H9 (cell line): ENCODE measurements at regions not wholly inside any gene's neighbourhood (a gene's known extent, or its start where the extent isn't known, plus 50 kb on each side); places are given as distances from the start of the nearest gene placed in this dataset.

Source experiments
- DNase-seq: peaks from one replicate; pipeline ENCODE4 v3.0.0-alpha.2; 2017
- H2AFZ ChIP-seq: one replicate; pipeline ENCODE4 v1.6.1; 2013; ENCODE audit warnings: mild to moderate bottlenecking, low read length, control low read depth, moderate library complexity
- H2AK5ac ChIP-seq: 2 replicates; pipeline ENCODE4 v1.6.1; 2013; ENCODE audit warnings: low read length, control low read depth, mixed read lengths; ENCODE audit not compliant: insufficient read length
- H2BK120ac ChIP-seq: one replicate; pipeline ENCODE4 v1.6.1; 2013; ENCODE audit warnings: low read depth, mild to moderate bottlenecking, low read length, control low read depth, inconsistent platforms; ENCODE audit not compliant: poor library complexity, severe bottlenecking
- H2BK12ac ChIP-seq: 2 replicates; pipeline ENCODE4 v1.6.1; 2013; ENCODE audit warnings: low read length, control low read depth, mixed read lengths, low read depth; ENCODE audit not compliant: insufficient read length
- H2BK15ac ChIP-seq: 2 replicates; pipeline ENCODE4 v1.6.1; 2013; ENCODE audit warnings: low read depth, low read length, control low read depth
- H2BK20ac ChIP-seq: one replicate; pipeline ENCODE4 v1.6.1; 2013; ENCODE audit warnings: low read depth, mild to moderate bottlenecking, low read length, control low read depth, inconsistent platforms; ENCODE audit not compliant: poor library complexity, severe bottlenecking
- H2BK5ac ChIP-seq: 2 replicates; pipeline ENCODE4 v1.6.1; 2013; ENCODE audit warnings: low read length, control low read depth, mixed read lengths; ENCODE audit not compliant: insufficient read length
- H3K14ac ChIP-seq: 2 replicates; pipeline ENCODE4 v1.6.1; 2013; ENCODE audit warnings: low read length, control low read depth; ENCODE audit not compliant: insufficient read depth
- H3K18ac ChIP-seq: 2 replicates; pipeline ENCODE4 v1.6.1; 2013; ENCODE audit warnings: low read depth, mild to moderate bottlenecking, mixed read lengths, low read length, control low read depth; ENCODE audit not compliant: insufficient read length
- H3K23ac ChIP-seq: 2 replicates; pipeline ENCODE4 v1.6.1; 2013; ENCODE audit warnings: low read length, control low read depth, mixed read lengths, low read depth; ENCODE audit not compliant: insufficient read length
- H3K23me2 ChIP-seq: 2 replicates; pipeline ENCODE4 v1.6.1; 2013; ENCODE audit warnings: low read depth, mild to moderate bottlenecking, mixed read lengths, low read length, control low read depth; ENCODE audit not compliant: insufficient read length, poor library complexity, severe bottlenecking
- H3K27ac ChIP-seq: 2 replicates; pipeline ENCODE4 v1.5.1; 2013; ENCODE audit warnings: low read length, control low read depth, mixed read lengths, low read depth; ENCODE audit not compliant: insufficient read length
- H3K27me3 ChIP-seq: 2 replicates; pipeline ENCODE4 v1.6.1; 2013; ENCODE audit warnings: low read length, control low read depth, inconsistent platforms; ENCODE audit not compliant: insufficient read depth
- H3K4ac ChIP-seq: 2 replicates; pipeline ENCODE4 v1.6.1; 2013; ENCODE audit warnings: low read depth, mild to moderate bottlenecking, control low read depth, inconsistent platforms, low read length, moderate library complexity
- H3K4me1 ChIP-seq: 2 replicates; pipeline ENCODE4 v1.6.1; 2013; ENCODE audit warnings: low read length, control low read depth, inconsistent platforms; ENCODE audit not compliant: insufficient read depth
- H3K4me2 ChIP-seq: 2 replicates; pipeline ENCODE4 v1.6.1; 2013; ENCODE audit warnings: low read length, control low read depth, mixed read lengths; ENCODE audit not compliant: insufficient read length, insufficient read depth
- H3K56ac ChIP-seq: 2 replicates; pipeline ENCODE4 v1.6.1; 2013; ENCODE audit warnings: low read depth, mild to moderate bottlenecking, mixed read lengths, low read length, control low read depth; ENCODE audit not compliant: insufficient read length
- H3K79me1 ChIP-seq: 2 replicates; pipeline ENCODE4 v1.6.1; 2013; ENCODE audit warnings: low read depth, mild to moderate bottlenecking, moderate library complexity, low read length, control low read depth, inconsistent platforms; ENCODE audit not compliant: insufficient read depth, poor library complexity, severe bottlenecking
- H3K79me2 ChIP-seq: 2 replicates; pipeline ENCODE4 v1.6.1; 2013; ENCODE audit warnings: low read length, control low read depth, inconsistent platforms; ENCODE audit not compliant: insufficient read depth
- H3K9ac ChIP-seq: 2 replicates; pipeline ENCODE4 v1.6.1; 2013; ENCODE audit warnings: low read length, control low read depth, mixed read lengths; ENCODE audit not compliant: insufficient read length; ENCODE audit errors: extremely low read depth
- H3K9me3 ChIP-seq: one replicate; pipeline ENCODE4 v1.6.1; 2013; ENCODE audit warnings: low read depth, low read length, inconsistent platforms; ENCODE audit not compliant: control insufficient read depth
- H3T11ph ChIP-seq: one replicate; pipeline ENCODE4 v1.6.1; 2013; ENCODE audit warnings: mild to moderate bottlenecking, low read length, control low read depth, inconsistent platforms
- H4K20me1 ChIP-seq: one replicate; pipeline ENCODE4 v1.6.1; 2013; ENCODE audit not compliant: control insufficient read depth, insufficient read length, insufficient read depth
- H4K5ac ChIP-seq: 2 replicates; pipeline ENCODE4 v1.6.1; 2013; ENCODE audit warnings: low read depth, mild to moderate bottlenecking, mixed read lengths, low read length, control low read depth; ENCODE audit not compliant: insufficient read length
- H4K8ac ChIP-seq: replicated peaks from 2 replicates; pipeline ENCODE4 v1.6.1; 2013; ENCODE audit warnings: low read length, control low read depth, mixed read lengths, low read depth; ENCODE audit not compliant: insufficient read length
- H4K91ac ChIP-seq: 2 replicates; pipeline ENCODE4 v1.6.1; 2013; ENCODE audit warnings: low read depth, mild to moderate bottlenecking, moderate library complexity, mixed read lengths, low read length, control low read depth; ENCODE audit not compliant: insufficient read length
- H3K27ac Mint-ChIP-seq, 3 experiments: 2 replicates in 2 of 3; 3 replicates in 1 of 3; pipeline ENCODE4 v1.8.0; 2020 to 2021; ENCODE audit warnings: mixed read lengths in 3 of 3, mild to moderate bottlenecking in 1 of 3, moderate library complexity in 1 of 3
- H3K27me3 Mint-ChIP-seq: 2 replicates; pipeline ENCODE4 v1.8.0; 2021; ENCODE audit warnings: low read depth, mild to moderate bottlenecking, moderate library complexity, mixed read lengths
- H3K36me3 Mint-ChIP-seq, 3 experiments: 2 replicates in 2 of 3; 3 replicates in 1 of 3; pipeline ENCODE4 v1.8.0; 2020 to 2021; ENCODE audit warnings: low read depth in 3 of 3, mixed read lengths in 3 of 3; ENCODE audit not compliant: insufficient read depth in 1 of 3
- H3K4me1 Mint-ChIP-seq, 2 experiments: 2 replicates each; pipeline ENCODE4 v1.8.0; 2020; ENCODE audit warnings: mixed read lengths in 2 of 2
- H3K4me3 Mint-ChIP-seq, 2 experiments: 2 replicates in 1 of 2; 3 replicates in 1 of 2; pipeline ENCODE4 v1.8.0; 2020 to 2021; ENCODE audit warnings: mild to moderate bottlenecking in 2 of 2, mixed read lengths in 2 of 2, moderate library complexity in 1 of 2
- H3K9me3 Mint-ChIP-seq, 2 experiments: 2 replicates in 1 of 2; 3 replicates in 1 of 2; pipeline ENCODE4 v1.8.0; 2020; ENCODE audit warnings: mild to moderate bottlenecking in 2 of 2, mixed read lengths in 2 of 2, moderate library complexity in 1 of 2
- WGBS: extraction: QIAGEN DNeasy Blood & Tissue Kit; methylation state at CpG from one replicate; pipeline ENCODE4 v1.1.7; 2013; ENCODE audit warnings: missing lambda C conversion rate, low lambda C conversion rate, mixed read lengths; ENCODE audit not compliant: insufficient read length; ENCODE audit errors: extremely low coverage; 5-methylcytosine and 5-hydroxymethylcytosine counted together
- TF ChIP-seq, protein P1 (sequence below): fragments of 200-600 bp; sonication (generic); conservative IDR thresholded peaks from 3 replicates; pipeline ENCODE4 v1.8.0; 2021; ENCODE audit warnings: antibody characterized with exemption, mild to moderate bottlenecking

- Histone ChIP-seq H2BK15ac (no peak overlapping the region), H3K79me1 (no peaks in the 10 kb centered on the region), H3K79me2 (no peaks in the 10 kb centered on the region), H3K27me3 (no peaks in the 10 kb centered on the region), H4K8ac (no peak overlapping the region), H2AFZ (no peak overlapping the region), H4K91ac (no peak overlapping the region), H2BK12ac (no peak overlapping the region), H3T11ph (no peak overlapping the region), H3K4ac (no peak overlapping the region), H3K23ac (no peak overlapping the region), H3K56ac (no peak overlapping the region), H4K5ac (no peak overlapping the region), H2AK5ac (no peak overlapping the region), H4K20me1 (no peaks in the 10 kb centered on the region), H3K9me3 (no peaks in the 10 kb centered on the region), H3K14ac (no peak overlapping the region), H3K4me2 (peak overlapping the region; percentile 55), H3K18ac (no peak overlapping the region), H3K23me2 (no peaks in the 10 kb centered on the region), H2BK120ac (no peak overlapping the region), H3K4me1 (peaks cover 4% of the 10 kb centered on the region; the same call in 1 of the 2 replicates), H3K9ac (no peak overlapping the region), H3K27ac (no peak overlapping the region), H2BK5ac (no peak overlapping the region), H2BK20ac (no peak overlapping the region)
- TF ChIP-seq, protein P1, sequence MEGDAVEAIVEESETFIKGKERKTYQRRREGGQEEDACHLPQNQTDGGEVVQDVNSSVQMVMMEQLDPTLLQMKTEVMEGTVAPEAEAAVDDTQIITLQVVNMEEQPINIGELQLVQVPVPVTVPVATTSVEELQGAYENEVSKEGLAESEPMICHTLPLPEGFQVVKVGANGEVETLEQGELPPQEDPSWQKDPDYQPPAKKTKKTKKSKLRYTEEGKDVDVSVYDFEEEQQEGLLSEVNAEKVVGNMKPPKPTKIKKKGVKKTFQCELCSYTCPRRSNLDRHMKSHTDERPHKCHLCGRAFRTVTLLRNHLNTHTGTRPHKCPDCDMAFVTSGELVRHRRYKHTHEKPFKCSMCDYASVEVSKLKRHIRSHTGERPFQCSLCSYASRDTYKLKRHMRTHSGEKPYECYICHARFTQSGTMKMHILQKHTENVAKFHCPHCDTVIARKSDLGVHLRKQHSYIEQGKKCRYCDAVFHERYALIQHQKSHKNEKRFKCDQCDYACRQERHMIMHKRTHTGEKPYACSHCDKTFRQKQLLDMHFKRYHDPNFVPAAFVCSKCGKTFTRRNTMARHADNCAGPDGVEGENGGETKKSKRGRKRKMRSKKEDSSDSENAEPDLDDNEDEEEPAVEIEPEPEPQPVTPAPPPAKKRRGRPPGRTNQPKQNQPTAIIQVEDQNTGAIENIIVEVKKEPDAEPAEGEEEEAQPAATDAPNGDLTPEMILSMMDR = no peak
- DNase-seq = peak; percentile 75
- peak overlapping the region; percentile 44 to 65 for H3K4me3 Mint-ChIP-seq
- no peaks in the 10 kb centered on the region; a peak in 2 of 5 replicates for H3K9me3 Mint-ChIP-seq
- H3K27ac Mint-ChIP-seq = peak overlapping the region; percentile 57 to 96 (median 90); a peak in 6 of 7 replicates
- no CpG with 5 or more reads among the region's 17 CpGs for WGBS
- peaks cover 7% of the 10 kb centered on the region for H3K27me3 Mint-ChIP-seq
- H3K36me3 Mint-ChIP-seq = no peaks in the 10 kb centered on the region; a peak in 1 of 7 replicates
- peaks cover 56% of the 10 kb centered on the region in 2 experiments for H3K4me1 Mint-ChIP-seq
Observed at GRCh38 chr5:2914981-2915484, 163.6 kb upstream of the IRX2 start.
